ENCODE measurements at regions not wholly inside any gene's neighbourhood (a gene's known extent, or its start where the extent isn't known, plus 50 kb on each side); places are given as distances from the start of the nearest gene placed in this dataset.

DNA sequence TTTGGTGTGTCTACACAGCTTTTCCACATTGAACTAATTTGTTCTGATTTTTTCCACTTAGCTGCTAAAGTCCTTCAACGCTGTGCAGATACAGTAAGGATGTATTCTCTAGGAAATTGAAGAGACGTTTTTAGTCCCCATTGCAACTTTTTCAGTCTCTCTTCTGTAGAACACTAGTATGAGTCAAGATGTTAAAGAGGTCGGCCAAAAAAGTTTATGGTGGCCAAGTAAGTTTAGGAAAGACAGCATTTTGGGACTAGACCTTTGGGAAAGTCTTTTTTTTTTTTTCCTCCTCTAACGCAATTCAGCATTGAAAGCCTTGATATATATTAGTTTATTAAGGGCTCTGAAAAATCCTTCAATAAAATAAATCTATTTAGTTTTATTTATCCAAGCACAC lies 243.5 kb upstream of the FBXL7 start:
- no peak for FAIRE-seq

DNA sequence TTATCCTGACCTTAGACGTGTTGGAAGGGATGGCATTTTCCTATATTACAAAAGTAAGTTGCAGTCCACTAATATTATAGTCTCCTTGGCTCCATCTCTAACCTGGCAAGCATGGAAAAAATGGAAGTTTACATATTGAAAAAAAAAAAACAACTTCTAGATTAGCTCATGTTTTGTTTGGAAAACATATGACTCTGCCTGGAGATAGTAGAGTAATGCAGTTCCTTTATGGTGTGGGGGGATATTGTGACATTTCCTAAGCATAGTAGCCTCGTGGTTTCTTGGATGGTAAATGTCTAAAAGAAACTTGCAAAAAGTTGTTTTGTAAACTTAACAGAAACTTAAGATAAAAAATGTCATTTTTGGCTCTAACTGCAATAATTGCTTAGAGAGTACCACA lies 244.4 kb upstream of the FBXL7 start:
- FAIRE-seq, result no peak

DNA sequence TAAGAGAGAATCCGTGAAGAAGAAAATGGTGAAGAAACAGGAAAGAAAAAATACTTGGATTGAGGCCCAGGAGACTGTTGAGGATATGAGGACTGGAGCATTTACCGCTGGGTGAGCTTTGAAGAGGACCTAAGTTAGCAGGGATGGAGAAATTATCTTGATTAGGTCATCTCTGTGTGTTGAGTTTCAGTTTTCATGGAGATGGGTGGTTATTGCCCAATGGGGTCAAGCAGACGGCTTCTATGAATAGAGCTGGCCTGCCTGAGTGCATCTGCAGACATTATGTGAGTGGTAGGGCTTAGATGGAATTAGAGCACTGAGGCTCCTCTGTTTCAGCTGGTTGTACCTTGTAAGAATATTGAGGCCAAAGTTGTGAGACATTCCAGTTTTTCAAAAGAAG lies 245.4 kb upstream of the FBXL7 start:
- no peak for FAIRE-seq

DNA sequence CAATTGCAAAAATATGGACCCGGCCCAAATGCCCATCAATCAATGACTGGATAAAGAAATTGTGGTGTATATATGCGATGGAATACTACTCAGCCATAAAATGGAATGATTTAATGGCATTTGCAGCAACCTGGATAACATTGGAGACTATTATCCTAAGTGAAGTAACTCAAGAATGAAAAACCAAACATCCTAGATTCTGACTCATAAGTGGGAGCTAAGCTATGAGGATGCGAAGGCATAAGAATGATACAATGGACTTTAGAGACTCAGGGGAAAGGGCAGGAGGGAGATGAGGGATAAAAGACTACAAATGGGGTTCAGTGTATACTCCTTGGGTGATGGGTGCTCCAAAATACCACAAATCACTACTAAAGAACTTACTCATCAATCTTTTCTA lies 247.6 kb upstream of the FBXL7 start:
- FAIRE-seq, result no peak

DNA sequence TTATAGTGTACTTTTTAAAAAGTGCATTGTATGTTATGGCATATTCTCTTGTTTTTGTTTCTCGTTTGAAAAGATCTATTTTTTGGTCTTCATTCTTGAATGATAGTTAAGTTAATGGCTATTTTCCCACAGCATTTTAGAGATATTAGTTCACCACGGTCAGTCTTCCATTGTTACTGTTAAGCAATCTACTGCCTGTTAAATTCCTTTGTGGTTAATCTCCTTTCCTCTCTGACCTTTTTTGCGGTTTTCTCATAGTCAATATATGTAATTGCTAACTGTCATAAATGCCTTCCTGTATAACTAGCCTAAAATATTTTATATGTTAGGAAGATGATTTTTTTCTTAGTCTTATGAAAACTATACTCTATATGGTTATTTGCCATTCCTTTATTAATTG lies 250.8 kb upstream of the FBXL7 start:
- FAIRE-seq, result no peak

DNA sequence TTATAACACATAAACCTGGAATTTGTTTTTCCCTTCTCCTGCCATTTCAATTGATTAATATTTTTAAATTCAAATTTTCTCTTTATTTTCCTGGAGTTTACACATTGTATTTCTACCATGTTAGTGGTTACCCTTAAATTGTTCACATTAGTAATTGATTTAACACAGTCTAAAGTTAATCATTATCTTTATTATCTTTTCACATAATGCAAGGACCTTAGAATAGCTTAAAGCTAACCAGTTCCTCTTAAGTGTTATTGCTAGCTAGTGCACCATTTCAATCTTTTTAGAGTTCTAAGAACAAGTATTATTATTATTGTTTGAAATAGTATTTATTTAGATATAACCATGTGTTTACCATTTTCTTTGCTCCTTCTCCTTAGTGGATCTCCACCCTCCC lies 251.2 kb upstream of the FBXL7 start:
- FAIRE-seq, result no peak

DNA sequence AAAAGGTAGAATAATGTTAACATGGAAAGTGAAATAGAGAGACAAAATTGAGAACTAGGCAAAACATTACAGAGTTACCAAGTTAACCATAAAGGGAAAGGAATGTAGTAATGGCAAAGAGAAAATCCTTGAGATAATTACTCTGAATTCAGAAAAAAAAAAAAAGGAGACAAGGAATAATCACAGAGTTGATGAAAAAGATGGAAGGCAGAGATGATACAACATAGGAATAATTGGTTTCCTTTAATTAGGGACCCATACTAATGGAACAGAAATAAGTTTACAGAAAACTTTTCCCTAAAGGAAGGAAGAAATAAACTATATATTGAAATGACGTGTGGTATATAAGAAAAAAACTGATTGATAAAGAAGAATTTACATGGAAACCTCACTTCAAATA lies 254.1 kb upstream of the FBXL7 start:
- no peak for FAIRE-seq

DNA sequence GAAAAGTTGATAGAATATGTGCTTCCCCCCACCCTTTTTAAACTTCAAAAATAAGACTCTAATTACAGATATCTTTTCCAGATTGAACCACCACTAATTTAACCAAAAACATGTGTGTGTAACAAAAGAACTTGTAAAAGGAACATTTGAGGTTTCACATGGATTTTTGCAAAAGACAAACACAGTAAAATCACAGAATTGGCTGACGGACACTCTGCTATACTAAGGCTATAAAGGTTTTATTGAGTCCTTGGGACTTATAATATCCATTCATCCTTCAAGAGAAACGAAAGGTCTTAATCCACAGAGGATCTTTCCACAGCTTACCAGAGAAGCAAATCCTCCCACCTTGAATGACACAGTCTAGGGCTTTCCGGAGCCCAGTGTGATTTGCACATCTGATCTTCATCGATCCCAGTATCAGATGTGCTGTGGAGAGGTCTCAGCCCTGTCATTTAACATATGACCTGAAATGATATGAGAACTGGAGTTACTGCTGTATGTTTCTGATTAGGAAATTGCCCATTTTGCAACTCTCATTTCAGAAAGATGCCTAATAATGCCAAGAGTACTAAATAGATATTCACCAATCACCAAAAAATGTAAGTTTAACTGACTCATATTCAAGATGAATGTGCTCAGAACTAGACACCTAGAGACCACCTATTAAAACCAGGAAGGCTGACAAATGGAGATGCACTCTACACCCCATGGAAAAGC lies 256.5 kb upstream of the FBXL7 start:
- no peak for FAIRE-seq

DNA sequence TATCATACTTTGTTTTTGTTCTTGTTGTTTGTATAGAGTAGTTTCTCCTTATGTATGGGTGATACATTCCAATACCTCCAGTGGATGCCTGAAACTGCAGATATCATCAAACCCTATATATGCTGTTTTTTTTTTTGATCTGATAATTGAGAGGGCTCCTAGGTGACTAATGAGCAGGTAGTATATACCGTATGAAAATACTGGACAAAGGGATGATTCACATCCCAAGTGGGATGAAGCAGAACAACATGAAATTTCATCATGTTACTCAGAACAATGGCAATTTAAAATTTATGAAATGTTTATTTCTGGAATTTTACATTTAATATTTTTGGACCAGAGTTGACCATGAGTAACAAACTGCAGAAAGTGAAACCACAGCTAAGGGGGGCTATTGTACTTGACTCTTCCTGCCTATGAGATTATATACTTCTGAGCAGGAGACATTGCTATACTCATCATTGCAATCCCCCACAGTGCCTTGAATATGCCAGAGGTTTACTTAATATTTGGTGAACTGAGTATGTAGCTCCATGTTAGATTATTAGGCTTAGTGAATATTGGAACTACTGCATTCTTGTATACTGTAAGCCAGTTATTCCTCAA lies 258.7 kb upstream of the FBXL7 start:
- no peak for FAIRE-seq

DNA sequence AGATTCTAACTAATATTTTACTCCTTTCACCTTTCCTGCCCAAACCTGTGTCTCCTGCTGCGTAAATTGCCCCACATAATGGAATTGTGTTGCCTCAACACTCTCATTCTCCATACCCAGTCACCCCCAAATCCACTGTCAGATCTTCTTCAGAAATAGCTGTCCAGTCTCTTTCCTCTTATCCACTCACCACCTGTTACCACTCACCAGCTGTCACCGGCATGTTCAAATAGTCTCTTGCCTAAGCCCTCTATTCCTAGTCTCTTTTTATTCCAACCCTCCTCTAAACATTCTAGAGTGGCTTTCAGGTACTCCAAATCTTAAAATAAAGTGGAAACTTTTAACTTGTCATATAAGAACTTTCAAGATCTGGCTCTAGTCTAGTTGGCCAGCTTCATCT lies 262.0 kb upstream of the FBXL7 start:
- no peak for FAIRE-seq

DNA sequence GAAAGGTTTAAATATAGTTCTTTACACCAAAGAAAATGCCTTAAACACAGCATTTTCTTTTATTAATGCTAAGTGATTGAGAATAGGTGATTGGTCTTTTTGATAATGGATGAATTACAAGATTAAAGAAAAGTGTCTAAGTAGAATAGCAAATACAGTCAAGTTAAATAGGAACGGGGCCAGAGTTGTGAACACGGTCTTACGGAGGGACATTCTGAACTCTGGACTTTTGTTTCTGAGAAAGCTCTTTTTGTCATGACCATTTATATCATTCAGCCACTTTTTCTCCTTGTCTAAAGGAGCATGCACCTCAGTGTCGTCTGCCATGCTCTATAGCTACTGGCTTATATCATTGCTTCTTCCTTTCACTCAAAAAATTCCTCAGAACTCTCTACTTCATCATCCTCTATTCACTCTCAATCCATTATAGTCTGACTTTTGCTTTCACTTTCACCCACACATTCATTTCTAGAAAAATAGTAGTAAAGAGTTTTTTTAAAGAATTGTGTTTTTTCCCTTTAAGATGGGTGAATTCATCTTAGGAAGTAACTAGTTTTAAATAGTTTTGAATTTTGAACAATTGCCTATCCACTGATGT lies 263.0 kb upstream of the FBXL7 start:
- no peak for FAIRE-seq

DNA sequence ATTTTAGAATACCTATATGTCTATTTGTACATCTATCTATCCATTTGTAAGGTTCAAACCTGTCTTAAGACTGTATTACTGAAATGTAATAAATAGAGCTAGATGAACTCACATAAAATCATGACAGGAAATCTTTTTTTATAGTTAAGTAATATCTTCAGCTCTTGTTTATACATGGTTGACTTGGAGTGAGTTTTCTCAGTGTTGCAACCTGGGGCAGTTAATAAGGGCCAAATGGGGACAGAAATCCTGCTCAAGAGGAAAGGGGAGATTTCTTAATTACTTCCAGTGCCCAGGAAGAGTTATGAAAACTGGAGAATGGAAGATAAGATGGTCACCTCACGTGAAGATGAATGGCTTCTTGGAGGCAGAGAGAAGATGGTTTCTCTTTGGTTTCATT lies 265.1 kb upstream of the FBXL7 start:
- no peak for FAIRE-seq

DNA sequence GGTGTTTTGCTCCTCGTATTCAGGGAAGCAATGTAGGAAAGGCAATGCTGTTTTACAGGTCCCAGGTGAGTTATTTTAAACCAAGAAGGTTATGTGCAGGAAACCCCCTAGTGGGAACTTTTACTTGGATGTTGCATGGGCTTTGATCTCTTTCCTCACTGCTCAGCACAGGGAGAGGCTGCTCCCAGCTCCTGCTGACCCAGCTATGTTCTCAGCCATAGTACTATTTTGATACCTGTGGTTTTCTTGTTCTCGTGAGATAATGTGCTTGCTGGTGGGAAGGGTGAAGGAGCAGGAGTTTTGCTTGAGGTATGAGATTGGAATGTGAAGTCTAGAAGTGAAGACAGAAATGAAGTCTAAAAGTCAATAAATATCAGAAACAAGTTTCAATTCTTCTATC lies 265.6 kb upstream of the FBXL7 start:
- no peak for FAIRE-seq

DNA sequence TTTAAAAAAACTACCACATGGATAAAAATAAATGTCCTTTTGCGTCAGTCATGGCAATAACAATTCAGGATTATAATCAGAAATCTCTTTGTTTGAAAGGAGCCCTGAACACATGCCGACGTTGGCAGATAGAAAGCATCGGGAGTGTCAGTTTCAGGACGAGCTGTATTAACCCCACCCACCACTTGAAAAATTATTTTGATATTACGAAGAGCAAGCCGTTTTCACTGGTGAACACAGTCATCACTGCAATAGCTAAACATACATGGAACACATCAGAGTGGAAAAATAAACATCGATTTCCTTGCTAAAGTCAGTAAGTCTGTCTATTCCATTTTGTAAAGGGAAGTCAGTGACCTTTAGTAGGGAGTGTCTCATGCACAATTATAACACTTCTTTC lies 266.4 kb upstream of the FBXL7 start:
- no peak for FAIRE-seq

DNA sequence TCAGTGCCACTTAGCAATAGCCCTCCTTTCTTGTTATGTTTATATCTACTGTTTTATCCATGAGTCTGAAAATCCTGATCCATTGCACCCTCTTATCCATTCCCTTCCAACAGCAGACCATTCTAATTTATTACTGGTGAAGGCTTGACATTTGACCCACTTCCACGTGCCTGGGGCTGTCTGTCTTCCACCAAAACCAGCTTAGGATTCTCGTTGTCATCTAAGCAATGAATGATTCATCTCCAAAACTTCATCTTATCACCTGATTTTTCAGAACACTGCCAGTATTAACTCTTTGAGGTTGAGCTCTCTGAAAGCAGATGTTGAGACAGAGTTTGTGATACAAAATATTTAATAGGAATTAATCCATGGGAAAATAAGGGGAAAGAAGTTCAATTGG lies 277.8 kb upstream of the FBXL7 start:
- FAIRE-seq, result no peak

DNA sequence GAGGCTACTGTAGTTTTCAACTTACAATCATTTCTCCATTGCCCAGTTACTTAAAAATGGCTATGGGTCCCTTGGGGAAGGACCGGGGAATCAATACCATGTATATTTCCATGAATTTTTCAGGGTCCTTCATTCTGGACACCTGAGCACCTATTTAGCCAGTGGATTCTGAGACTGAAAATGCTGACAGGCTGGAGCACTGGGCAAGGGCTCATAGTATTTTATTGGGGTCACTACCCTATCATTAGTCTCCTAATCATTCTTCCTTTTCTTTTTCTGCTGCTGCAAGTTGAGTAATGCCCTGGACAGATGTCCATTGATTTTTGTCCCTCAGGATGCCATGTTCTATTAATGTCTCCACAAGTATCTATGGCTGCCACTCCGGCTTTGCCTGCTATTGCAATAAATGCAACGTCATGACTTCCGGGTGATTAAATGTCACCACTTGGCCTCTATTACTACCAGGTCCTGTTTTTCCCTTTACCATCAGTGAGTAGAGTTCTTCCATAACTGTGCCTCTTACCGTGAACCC lies 279.3 kb upstream of the FBXL7 start:
- no peak for FAIRE-seq

DNA sequence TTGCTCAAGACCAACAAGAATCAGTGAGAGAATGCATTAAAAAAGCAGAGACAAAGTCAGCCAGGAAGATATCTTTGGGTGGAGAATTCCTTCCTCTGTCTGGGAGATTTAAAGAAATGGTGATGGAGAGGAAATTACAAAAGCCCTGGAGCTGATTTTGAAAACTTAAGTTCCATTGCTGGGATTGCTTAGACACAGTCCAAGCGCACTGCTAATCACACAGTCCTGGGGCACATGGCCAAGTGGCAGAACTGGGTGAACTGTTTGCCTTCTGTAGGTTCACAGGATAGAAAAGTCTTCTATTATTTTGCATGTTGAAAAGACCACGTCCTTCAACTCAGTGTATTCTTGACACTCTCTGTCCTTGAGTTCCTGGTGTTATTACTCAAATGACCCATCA lies 284.9 kb upstream of the FBXL7 start:
- FAIRE-seq, result no peak

DNA sequence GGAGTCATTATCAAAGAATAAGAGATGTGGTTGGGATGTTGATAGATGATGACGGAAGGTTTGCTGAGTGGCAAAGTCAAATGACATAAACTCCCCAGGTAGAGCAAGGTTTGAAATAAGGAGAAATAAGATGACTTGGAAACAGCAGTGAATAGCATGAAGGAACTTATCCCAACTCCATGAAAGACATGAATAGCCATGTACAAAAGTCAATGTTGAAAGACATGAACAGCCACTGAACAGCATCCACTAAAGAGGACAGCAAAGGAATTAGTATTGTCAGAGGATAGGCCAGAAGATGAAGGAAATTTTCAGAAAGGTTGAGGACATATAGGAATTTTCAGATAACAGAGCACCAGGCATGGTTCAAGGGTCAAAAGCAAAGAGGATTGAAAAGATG lies 286.0 kb upstream of the FBXL7 start:
- FAIRE-seq, result no peak

DNA sequence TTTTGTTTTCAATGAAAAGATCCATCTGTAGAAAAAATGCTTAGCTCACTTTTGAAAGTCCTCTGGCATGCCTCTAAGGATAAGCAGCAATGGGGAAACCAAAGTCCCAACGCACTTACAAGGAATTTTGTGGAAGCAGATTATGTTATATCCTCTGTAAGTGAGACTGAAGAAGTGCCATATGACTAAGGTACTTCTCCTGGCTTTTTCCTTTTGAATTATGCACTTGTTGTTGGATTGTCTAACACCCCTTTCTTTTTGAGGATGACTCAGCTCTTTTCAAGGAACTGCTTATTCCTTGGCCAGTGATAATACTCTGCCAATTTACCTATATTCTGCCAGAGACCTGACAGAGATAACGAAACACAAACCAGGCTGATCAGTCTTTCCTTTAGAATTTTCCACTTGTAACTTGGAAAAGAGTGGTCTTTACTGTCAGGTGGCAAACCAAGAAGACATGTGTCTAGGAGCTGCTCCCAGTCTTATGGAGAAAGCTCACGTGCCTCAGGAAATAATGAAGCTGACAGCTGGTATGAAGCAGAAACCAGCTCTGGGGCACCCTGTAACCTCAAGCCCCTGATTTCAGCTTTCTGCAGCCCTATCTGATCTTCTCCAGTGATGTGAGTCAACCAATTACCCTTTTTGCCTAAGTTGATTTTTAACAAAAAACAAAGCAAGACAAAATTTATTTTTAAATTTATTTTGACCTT lies 290.8 kb upstream of the FBXL7 start:
- FAIRE-seq, result no peak

DNA sequence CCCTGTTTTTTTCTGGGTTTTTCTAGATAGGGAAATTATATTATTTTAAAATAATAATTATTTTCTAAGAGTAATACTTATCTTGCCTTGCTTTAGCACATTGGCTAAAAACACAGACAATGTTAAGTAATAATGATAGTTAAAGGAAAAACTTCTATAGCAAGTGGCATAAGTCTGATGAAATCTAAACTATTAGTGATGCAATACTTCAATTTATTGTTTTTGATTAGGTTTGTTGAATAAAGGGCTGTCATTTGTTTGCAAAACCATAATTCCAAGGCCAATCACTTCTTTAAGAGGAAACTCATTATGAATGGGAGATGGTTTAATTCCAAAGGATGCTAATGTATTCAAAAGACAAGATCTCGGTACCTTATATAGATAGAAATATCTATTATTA lies 293.8 kb upstream of the FBXL7 start:
- FAIRE-seq, result no peak

DNA sequence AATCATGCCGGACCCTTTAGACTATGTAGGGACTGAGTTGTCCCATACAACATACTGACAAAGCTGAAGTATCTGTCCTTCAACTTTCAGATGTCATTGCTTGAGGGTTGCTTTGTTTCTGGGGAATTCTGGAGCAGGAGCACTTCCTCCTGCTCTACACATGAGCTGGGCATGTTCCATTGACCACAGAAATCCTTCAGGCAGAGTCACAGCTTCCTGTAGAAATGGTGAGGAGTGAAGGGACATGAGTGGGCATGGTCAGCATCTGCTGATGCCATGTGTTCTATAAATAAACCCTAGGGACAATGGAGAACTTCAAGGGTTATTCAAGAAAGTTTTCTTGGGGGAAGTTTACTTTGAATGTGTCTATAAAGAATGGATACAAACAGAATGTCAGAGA lies 296.6 kb upstream of the FBXL7 start:
- no peak for FAIRE-seq

DNA sequence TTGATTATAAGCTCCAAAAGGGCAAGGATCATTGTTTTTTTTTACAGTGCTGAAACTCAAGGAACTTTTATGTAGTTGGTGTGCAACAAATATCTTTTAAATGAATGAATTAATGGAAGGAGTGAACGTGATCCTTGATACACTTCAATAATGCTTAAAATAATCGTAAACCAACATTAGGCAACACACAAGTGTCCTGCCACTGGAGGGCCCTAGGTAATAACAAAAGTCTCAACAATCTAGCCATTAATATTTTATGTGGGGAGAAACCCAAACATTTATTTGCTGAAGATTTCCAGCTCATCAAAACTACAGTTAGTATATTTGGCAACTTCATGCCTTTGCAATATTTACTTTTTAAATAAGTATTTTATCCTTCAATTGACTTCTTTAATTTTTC lies 309.0 kb upstream of the FBXL7 start:
- FAIRE-seq, result no peak

DNA sequence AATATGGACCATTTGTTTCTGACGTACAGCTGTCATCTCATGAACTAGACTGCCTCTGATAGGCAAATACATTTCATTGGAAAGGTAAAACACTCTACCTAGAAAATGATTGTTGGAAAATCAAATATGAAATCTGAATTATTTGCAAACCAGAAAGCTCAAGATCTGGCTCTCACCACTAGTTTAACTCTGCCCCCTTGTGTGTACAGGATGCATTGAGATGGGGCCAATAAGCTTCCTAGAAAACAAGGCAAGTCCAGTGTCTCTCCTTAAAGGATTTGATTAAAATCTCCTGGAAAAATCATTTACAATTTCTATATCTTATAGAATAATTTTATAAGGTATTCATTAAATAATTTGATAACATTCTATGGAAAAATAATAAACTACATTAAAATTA lies 311.9 kb upstream of the ANKH start:
- no peak for FAIRE-seq

DNA sequence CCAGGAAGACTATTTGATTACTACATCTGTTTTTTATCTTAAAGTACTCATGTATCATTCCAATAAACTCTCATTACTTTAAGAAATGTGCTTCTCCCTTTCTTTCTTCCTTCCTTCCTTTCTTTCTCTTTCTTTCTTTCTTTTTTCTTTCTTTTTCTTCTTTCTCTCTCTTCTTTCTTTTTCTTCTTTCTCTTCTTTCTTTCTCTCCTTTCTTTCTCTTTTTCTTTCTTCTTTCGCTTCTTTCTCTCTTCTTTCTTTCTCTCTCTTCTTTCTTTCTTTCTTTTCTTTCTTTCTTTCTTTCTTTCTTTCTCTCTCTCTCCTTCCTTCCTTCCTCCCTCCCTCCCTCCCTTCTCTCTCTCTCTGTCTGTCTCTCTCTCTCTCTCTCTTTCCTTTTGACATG lies 298.6 kb upstream of the ANKH start:
- FAIRE-seq, result no peak
